ENCODE measurements at regions not wholly inside any gene's neighbourhood (a gene's known extent, or its start where the extent isn't known, plus 50 kb on each side); places are given as distances from the start of the nearest gene placed in this dataset.
A peak's percentile ranks its signal among the peaks of the same experiment; 100 is the strongest.
"Not testable (repeated sequence)": the region's sequence is repeated elsewhere in the genome, so short reads cannot be mapped to it uniquely, and the experiment has no call there.

GRCh38 chr2:234258562-234259141 is 208.2 kb downstream of the SPP2 start:
- no peaks in the 10 kb centered on the region for H3K27me3 ChIP-seq (ENCODE audit: insufficient read depth, low read length)
- peaks cover 8% of the 10 kb centered on the region; the same call in 1 of the 2 replicates for H3K4me1 ChIP-seq (ENCODE audit: insufficient read depth, low read length)
- no peak overlapping the region for H3K27ac ChIP-seq (ENCODE audit: low read depth, low read length)
- no peak overlapping the region for H3K4me3 ChIP-seq (ENCODE audit: low read length)
- H3K9ac ChIP-seq (ENCODE audit: low read depth, low read length): no peak overlapping the region
- no peaks in the 10 kb centered on the region for H3K36me3 ChIP-seq (ENCODE audit: insufficient read depth, low read length)
- no peaks in the 10 kb centered on the region for H3K9me3 ChIP-seq (ENCODE audit: insufficient read depth, low read depth, low read length)
- 95% methylated on average over 5 of the region's 5 CpGs for WGBS

GRCh38 chr2:234257859-234258561 is 207.5 kb downstream of the SPP2 start:
- H3K4me3 ChIP-seq (ENCODE audit: low read length): no peak overlapping the region

GRCh38 chr2:234256516-234256915 is 206.0 kb downstream of the SPP2 start:
- no peaks in the 10 kb centered on the region for H3K36me3 ChIP-seq (ENCODE audit: insufficient read depth, low read length)
- 73% methylated on average over 3 of the region's 3 CpGs for WGBS
- H3K4me1 ChIP-seq (ENCODE audit: insufficient read depth, low read length): peaks cover 13% of the 10 kb centered on the region; the same call in 1 of the 2 replicates
- H3K4me3 ChIP-seq (ENCODE audit: low read length): no peak overlapping the region
- no peaks in the 10 kb centered on the region for H3K27me3 ChIP-seq (ENCODE audit: insufficient read depth, low read length)
- no peaks in the 10 kb centered on the region for H3K9me3 ChIP-seq (ENCODE audit: insufficient read depth, low read depth, low read length)
- no peak overlapping the region for H3K27ac ChIP-seq (ENCODE audit: low read depth, low read length)
- no peak overlapping the region for H3K9ac ChIP-seq (ENCODE audit: low read depth, low read length)

More at GRCh38 chr2:234257859-234258561, 207.5 kb downstream of the SPP2 start:
- H3K9me3 ChIP-seq (ENCODE audit: insufficient read depth, low read depth, low read length): no peaks in the 10 kb centered on the region
- 51% methylated on average over 9 of the region's 10 CpGs for WGBS
- peaks cover 8% of the 10 kb centered on the region; the same call in 1 of the 2 replicates for H3K4me1 ChIP-seq (ENCODE audit: insufficient read depth, low read length)
- no peaks in the 10 kb centered on the region for H3K36me3 ChIP-seq (ENCODE audit: insufficient read depth, low read length)
- no peaks in the 10 kb centered on the region for H3K27me3 ChIP-seq (ENCODE audit: insufficient read depth, low read length)
- H3K27ac ChIP-seq (ENCODE audit: low read depth, low read length): no peak overlapping the region
- no peak overlapping the region for H3K9ac ChIP-seq (ENCODE audit: low read depth, low read length)

- no peaks in the 10 kb centered on the region for H3K27me3 ChIP-seq (ENCODE audit: insufficient read depth, low read length)
- no peak overlapping the region for H3K9ac ChIP-seq (ENCODE audit: low read depth, low read length)
- 90% methylated on average over 5 of the region's 5 CpGs for WGBS
- no peak overlapping the region for H3K4me3 ChIP-seq (ENCODE audit: low read length)
- H3K4me1 ChIP-seq (ENCODE audit: insufficient read depth, low read length): peaks cover 22% of the 10 kb centered on the region; the same call in 1 of the 2 replicates
- H3K27ac ChIP-seq (ENCODE audit: low read depth, low read length): no peak overlapping the region
- H3K36me3 ChIP-seq (ENCODE audit: insufficient read depth, low read length): no peaks in the 10 kb centered on the region
- no peaks in the 10 kb centered on the region for H3K9me3 ChIP-seq (ENCODE audit: insufficient read depth, low read depth, low read length)
Observed at GRCh38 chr2:234254783-234255521, 204.4 kb downstream of the SPP2 start.

GRCh38 chr2:234252772-234253171 is 202.3 kb downstream of the SPP2 start:
- no peak overlapping the region for H3K4me3 ChIP-seq (ENCODE audit: low read length)
- no peak overlapping the region for H3K27ac ChIP-seq (ENCODE audit: low read depth, low read length)
- H3K4me1 ChIP-seq (ENCODE audit: insufficient read depth, low read length): peaks cover 19% of the 10 kb centered on the region; the same call in 1 of the 2 replicates
- no peaks in the 10 kb centered on the region for H3K9me3 ChIP-seq (ENCODE audit: insufficient read depth, low read depth, low read length)
- no peak overlapping the region for H3K9ac ChIP-seq (ENCODE audit: low read depth, low read length)
- H3K36me3 ChIP-seq (ENCODE audit: insufficient read depth, low read length): no peaks in the 10 kb centered on the region
- H3K27me3 ChIP-seq (ENCODE audit: insufficient read depth, low read length): no peaks in the 10 kb centered on the region
- 95% methylated on average over 7 of the region's 7 CpGs for WGBS

GRCh38 chr2:234251326-234252271 is 201.1 kb downstream of the SPP2 start:
- H3K9me3 ChIP-seq (ENCODE audit: insufficient read depth, low read depth, low read length): peaks cover 10% of the 10 kb centered on the region
- no peak overlapping the region for H3K27ac ChIP-seq (ENCODE audit: low read depth, low read length)
- 87% methylated on average over 8 of the region's 8 CpGs for WGBS
- no peak overlapping the region for H3K9ac ChIP-seq (ENCODE audit: low read depth, low read length)
- H3K27me3 ChIP-seq (ENCODE audit: insufficient read depth, low read length): no peaks in the 10 kb centered on the region
- H3K4me1 ChIP-seq (ENCODE audit: insufficient read depth, low read length): peaks cover 18% of the 10 kb centered on the region; the same call in 1 of the 2 replicates
- no peaks in the 10 kb centered on the region for H3K36me3 ChIP-seq (ENCODE audit: insufficient read depth, low read length)
- H3K4me3 ChIP-seq (ENCODE audit: low read length): no peak overlapping the region

GRCh38 chr2:234250926-234251325 is 200.4 kb downstream of the SPP2 start:
- WGBS: 76% methylated on average over 2 of the region's 2 CpGs
- peaks cover 20% of the 10 kb centered on the region; the same call in 1 of the 2 replicates for H3K4me1 ChIP-seq (ENCODE audit: insufficient read depth, low read length)
- H3K4me3 ChIP-seq (ENCODE audit: low read length): no peak overlapping the region
- H3K9ac ChIP-seq (ENCODE audit: low read depth, low read length): no peak overlapping the region
- no peaks in the 10 kb centered on the region for H3K36me3 ChIP-seq (ENCODE audit: insufficient read depth, low read length)
- H3K9me3 ChIP-seq (ENCODE audit: insufficient read depth, low read depth, low read length): peaks cover 12% of the 10 kb centered on the region
- H3K27ac ChIP-seq (ENCODE audit: low read depth, low read length): no peak overlapping the region
- H3K27me3 ChIP-seq (ENCODE audit: insufficient read depth, low read length): no peaks in the 10 kb centered on the region

- peak overlapping the region; percentile 48 for H3K27ac ChIP-seq (ENCODE audit: low read depth, low read length)
- peaks cover 12% of the 10 kb centered on the region for H3K9me3 ChIP-seq (ENCODE audit: insufficient read depth, low read depth, low read length)
- H3K27me3 ChIP-seq (ENCODE audit: insufficient read depth, low read length): no peaks in the 10 kb centered on the region
- H3K9ac ChIP-seq (ENCODE audit: low read depth, low read length): no peak overlapping the region
- no peak overlapping the region for H3K4me3 ChIP-seq (ENCODE audit: low read length)
- H3K4me1 ChIP-seq (ENCODE audit: insufficient read depth, low read length): peaks cover 25% of the 10 kb centered on the region; the same call in 1 of the 2 replicates
- WGBS: 73% methylated on average over 5 of the region's 5 CpGs
- H3K36me3 ChIP-seq (ENCODE audit: insufficient read depth, low read length): no peaks in the 10 kb centered on the region
Observed at GRCh38 chr2:234249873-234250272, 199.4 kb downstream of the SPP2 start.

- Histone ChIP-seq H3K4me1 (ENCODE audit: insufficient read depth, low read length) (peaks cover 25% of the 10 kb centered on the region; the same call in 1 of the 2 replicates), H3K36me3 (ENCODE audit: insufficient read depth, low read length) (no peaks in the 10 kb centered on the region), H3K9ac (ENCODE audit: low read depth, low read length) (no peak overlapping the region), H3K27ac (ENCODE audit: low read depth, low read length) (no peak overlapping the region), H3K4me3 (ENCODE audit: low read length) (no peak overlapping the region), H3K9me3 (ENCODE audit: insufficient read depth, low read depth, low read length) (peaks cover 12% of the 10 kb centered on the region), H3K27me3 (ENCODE audit: insufficient read depth, low read length) (no peaks in the 10 kb centered on the region)
- 95% methylated on average over 5 of the region's 5 CpGs for WGBS
Observed at GRCh38 chr2:234249034-234249735, 198.7 kb downstream of the SPP2 start.

- not testable (repeated sequence) for H3K27ac ChIP-seq (ENCODE audit: low read depth, low read length); H3K36me3 ChIP-seq (ENCODE audit: insufficient read depth, low read length); H3K27me3 ChIP-seq (ENCODE audit: insufficient read depth, low read length); H3K9ac ChIP-seq (ENCODE audit: low read depth, low read length); H3K4me3 ChIP-seq (ENCODE audit: low read length)
- Histone ChIP-seq H3K9me3 (ENCODE audit: insufficient read depth, low read depth, low read length) (peaks cover 12% of the 10 kb centered on the region), H3K4me1 (ENCODE audit: insufficient read depth, low read length) (peaks cover 25% of the 10 kb centered on the region; the same call in 1 of the 2 replicates)
- WGBS: 97% methylated on average over 10 of the region's 10 CpGs
Observed at GRCh38 chr2:234248213-234248710, 197.8 kb downstream of the SPP2 start.
